ENCODE measurements at regions not wholly inside any gene's neighbourhood (a gene's known extent, or its start where the extent isn't known, plus 50 kb on each side); places are given as distances from the start of the nearest gene placed in this dataset.

GRCh38 chr5:100479079-100479688 lies 56.0 kb upstream of the FAM174A start:
- Mint-ChIP-seq H3K27ac (no peak overlapping the region), H3K4me3 (no peak overlapping the region), H3K9me3 (no peaks in the 10 kb centered on the region), H3K4me1 (ENCODE audit: low read depth) (no peaks in the 10 kb centered on the region), H3K27me3 (no peaks in the 10 kb centered on the region), H3K36me3 (ENCODE audit: low read depth) (no peaks in the 10 kb centered on the region)

- H3K27ac Mint-ChIP-seq = no peak overlapping the region
- peaks cover 7% of the 10 kb centered on the region for H3K27me3 Mint-ChIP-seq
Observed at GRCh38 chr5:100472091-100472490, 63.1 kb upstream of the FAM174A start.

GRCh38 chr5:100469767-100470166 lies 65.4 kb upstream of the FAM174A start:
- H3K4me3 Mint-ChIP-seq = no peak overlapping the region
- H3K4me1 Mint-ChIP-seq (ENCODE audit: low read depth) = no peaks in the 10 kb centered on the region
- no peaks in the 10 kb centered on the region for H3K9me3 Mint-ChIP-seq
- H3K36me3 Mint-ChIP-seq (ENCODE audit: low read depth) = no peaks in the 10 kb centered on the region
- peaks cover 11% of the 10 kb centered on the region for H3K27me3 Mint-ChIP-seq
- no peak overlapping the region for H3K27ac Mint-ChIP-seq

More at GRCh38 chr5:100472091-100472490, 63.1 kb upstream of the FAM174A start:
- Mint-ChIP-seq H3K4me1 (ENCODE audit: low read depth) (no peaks in the 10 kb centered on the region), H3K9me3 (no peaks in the 10 kb centered on the region), H3K36me3 (ENCODE audit: low read depth) (no peaks in the 10 kb centered on the region), H3K4me3 (no peak overlapping the region)

GRCh38 chr5:100464418-100464817 lies 70.8 kb upstream of the FAM174A start:
- no peak overlapping the region for H3K27ac Mint-ChIP-seq
- H3K36me3 Mint-ChIP-seq (ENCODE audit: low read depth) = no peaks in the 10 kb centered on the region
- peaks cover 4% of the 10 kb centered on the region for H3K9me3 Mint-ChIP-seq
- H3K4me1 Mint-ChIP-seq (ENCODE audit: low read depth) = no peaks in the 10 kb centered on the region
- peaks cover 11% of the 10 kb centered on the region for H3K27me3 Mint-ChIP-seq
- no peak overlapping the region for H3K4me3 Mint-ChIP-seq

- Mint-ChIP-seq H3K36me3 (ENCODE audit: low read depth) (no peaks in the 10 kb centered on the region), H3K4me3 (no peak overlapping the region), H3K27ac (no peak overlapping the region), H3K9me3 (peaks cover 4% of the 10 kb centered on the region), H3K27me3 (no peaks in the 10 kb centered on the region), H3K4me1 (ENCODE audit: low read depth) (no peaks in the 10 kb centered on the region)
Observed at GRCh38 chr5:100456615-100457014, 78.6 kb upstream of the FAM174A start.

- H3K4me1 Mint-ChIP-seq (ENCODE audit: low read depth) = no peaks in the 10 kb centered on the region
- no peaks in the 10 kb centered on the region for H3K9me3 Mint-ChIP-seq
- H3K27me3 Mint-ChIP-seq = no peaks in the 10 kb centered on the region
- no peaks in the 10 kb centered on the region for H3K36me3 Mint-ChIP-seq (ENCODE audit: low read depth)
- no peak overlapping the region for H3K27ac Mint-ChIP-seq
- no peak overlapping the region for H3K4me3 Mint-ChIP-seq
Observed at GRCh38 chr5:100452126-100452525, 83.0 kb upstream of the FAM174A start.

- H3K27me3 Mint-ChIP-seq = no peaks in the 10 kb centered on the region
- no peaks in the 10 kb centered on the region for H3K36me3 Mint-ChIP-seq (ENCODE audit: low read depth)
- no peak overlapping the region for H3K4me3 Mint-ChIP-seq
- H3K9me3 Mint-ChIP-seq = no peaks in the 10 kb centered on the region
- H3K4me1 Mint-ChIP-seq (ENCODE audit: low read depth) = no peaks in the 10 kb centered on the region
- no peak overlapping the region for H3K27ac Mint-ChIP-seq
Observed at GRCh38 chr5:100448111-100448528, 87.1 kb upstream of the FAM174A start.

GRCh38 chr5:100446879-100447430 lies 88.2 kb upstream of the FAM174A start:
- Mint-ChIP-seq H3K4me3 (no peak overlapping the region), H3K36me3 (ENCODE audit: low read depth) (no peaks in the 10 kb centered on the region), H3K27ac (no peak overlapping the region), H3K4me1 (ENCODE audit: low read depth) (no peaks in the 10 kb centered on the region), H3K27me3 (no peaks in the 10 kb centered on the region), H3K9me3 (no peaks in the 10 kb centered on the region)

GRCh38 chr5:100444961-100445360 lies 90.2 kb upstream of the FAM174A start:
- H3K36me3 Mint-ChIP-seq (ENCODE audit: low read depth) = no peaks in the 10 kb centered on the region
- peaks cover 4% of the 10 kb centered on the region for H3K27me3 Mint-ChIP-seq
- no peaks in the 10 kb centered on the region for H3K9me3 Mint-ChIP-seq
- no peaks in the 10 kb centered on the region for H3K4me1 Mint-ChIP-seq (ENCODE audit: low read depth)
- H3K4me3 Mint-ChIP-seq = no peak overlapping the region
- no peak overlapping the region for H3K27ac Mint-ChIP-seq

GRCh38 chr5:100434815-100435214 lies 100.4 kb upstream of the FAM174A start:
- Mint-ChIP-seq H3K36me3 (ENCODE audit: low read depth) (no peaks in the 10 kb centered on the region), H3K4me3 (no peak overlapping the region), H3K9me3 (no peaks in the 10 kb centered on the region), H3K27me3 (no peaks in the 10 kb centered on the region), H3K27ac (no peak overlapping the region), H3K4me1 (ENCODE audit: low read depth) (no peaks in the 10 kb centered on the region)

- H3K4me1 Mint-ChIP-seq (ENCODE audit: low read depth) = no peaks in the 10 kb centered on the region
- no peaks in the 10 kb centered on the region for H3K36me3 Mint-ChIP-seq (ENCODE audit: low read depth)
- H3K27me3 Mint-ChIP-seq = no peaks in the 10 kb centered on the region
- no peak overlapping the region for H3K4me3 Mint-ChIP-seq
- no peak overlapping the region for H3K27ac Mint-ChIP-seq
- no peaks in the 10 kb centered on the region for H3K9me3 Mint-ChIP-seq
Observed at GRCh38 chr5:100432741-100433140, 102.4 kb upstream of the FAM174A start.

- Mint-ChIP-seq H3K4me1 (ENCODE audit: low read depth) (no peaks in the 10 kb centered on the region), H3K4me3 (no peak overlapping the region), H3K36me3 (ENCODE audit: low read depth) (no peaks in the 10 kb centered on the region), H3K9me3 (peaks cover 1% of the 10 kb centered on the region), H3K27ac (no peak overlapping the region), H3K27me3 (no peaks in the 10 kb centered on the region)
Observed at GRCh38 chr5:100430268-100431195, 104.6 kb upstream of the FAM174A start.

- Mint-ChIP-seq H3K4me1 (ENCODE audit: low read depth) (no peaks in the 10 kb centered on the region), H3K9me3 (peaks cover 17% of the 10 kb centered on the region), H3K27ac (no peak overlapping the region), H3K27me3 (no peaks in the 10 kb centered on the region), H3K4me3 (no peak overlapping the region), H3K36me3 (ENCODE audit: low read depth) (no peaks in the 10 kb centered on the region)
Observed at GRCh38 chr5:100424787-100425186, 110.4 kb upstream of the FAM174A start.

- H3K36me3 Mint-ChIP-seq (ENCODE audit: low read depth) = no peaks in the 10 kb centered on the region
- H3K4me3 Mint-ChIP-seq = no peak overlapping the region
- H3K9me3 Mint-ChIP-seq = peaks cover 17% of the 10 kb centered on the region
- no peaks in the 10 kb centered on the region for H3K4me1 Mint-ChIP-seq (ENCODE audit: low read depth)
- no peak overlapping the region for H3K27ac Mint-ChIP-seq
- no peaks in the 10 kb centered on the region for H3K27me3 Mint-ChIP-seq
Observed at GRCh38 chr5:100424017-100424416, 111.2 kb upstream of the FAM174A start.

GRCh38 chr5:100423330-100423729 lies 111.8 kb upstream of the FAM174A start:
- H3K36me3 Mint-ChIP-seq (ENCODE audit: low read depth) = no peaks in the 10 kb centered on the region
- H3K9me3 Mint-ChIP-seq = peaks cover 17% of the 10 kb centered on the region
- no peak overlapping the region for H3K27ac Mint-ChIP-seq
- H3K4me3 Mint-ChIP-seq = no peak overlapping the region
- H3K4me1 Mint-ChIP-seq (ENCODE audit: low read depth) = no peaks in the 10 kb centered on the region
- no peaks in the 10 kb centered on the region for H3K27me3 Mint-ChIP-seq

All from stimulated activated naive CD8-positive, alpha-beta T cell treated with anti-CD3 and anti-CD28 coated beads, Interleukin-15, Interleukin-2, amounts not matched to agents 100 ng/mL and 50 ng/mL, for 24 hours (primary cell).